Sigmoid colon (tissue), 6 donors: ENCODE measurements at regions not wholly inside any gene's neighbourhood (a gene's known extent, or its start where the extent isn't known, plus 50 kb on each side); places are given as distances from the start of the nearest gene placed in this dataset.

Experiments used
- DNase-seq: peaks from one replicate; pipeline ENCODE4 v3.0.0-alpha.2; 2019
- H3K27ac ChIP-seq, 4 donors: fragments of 200-600 bp; sonication (generic); one replicate each; pipeline ENCODE4 v1.5.1; 2016 to 2019; ENCODE audit warnings: mild to moderate bottlenecking in 1 of 4
- H3K27me3 ChIP-seq, 3 donors: fragments of 200-600 bp; sonication (generic); one replicate each; pipeline ENCODE4 v1.5.1; 2019; ENCODE audit warnings: mild to moderate bottlenecking in 1 of 3
- H3K36me3 ChIP-seq, 4 donors: fragments of 200-600 bp; sonication (generic); one replicate each; pipeline ENCODE4 v1.5.1; 2016 to 2019
- H3K4me1 ChIP-seq, 4 donors: fragments of 200-600 bp; sonication (generic); one replicate each; pipeline ENCODE4 v1.5.1; 2017 to 2019
- H3K4me3 ChIP-seq, 4 donors: fragments of 200-600 bp; sonication (generic); one replicate each; pipeline ENCODE4 v1.5.1; 2017 to 2019; ENCODE audit warnings: mild to moderate bottlenecking in 2 of 4, moderate library complexity in 1 of 4
- H3K9me3 ChIP-seq, 4 donors: fragments of 200-600 bp in 3 of 4; sonication (generic) in 3 of 4; one replicate each; pipeline versions ENCODE4 v1.5.1 to v1.6.1; 2013 to 2019
- EP300 ChIP-seq, 4 donors: sonication (generic); formaldehyde crosslinking; IDR thresholded peaks; one replicate each; pipeline ENCODE4 v1.6.1; 2017; ENCODE audit warnings: antibody characterized with exemption in 4 of 4
- POLR2A ChIP-seq, 2 donors: fragments of 450-650 bp; IDR thresholded peaks; one replicate each; pipeline ENCODE4 v1.6.1; 2016; ENCODE audit warnings: antibody characterized with exemption in 2 of 2, mild to moderate bottlenecking in 2 of 2, moderate library complexity in 2 of 2
- POLR2AphosphoS5 ChIP-seq, 4 donors: sonication (generic); formaldehyde crosslinking; IDR thresholded peaks; one replicate each; pipeline ENCODE4 v1.6.1; 2017; ENCODE audit warnings: antibody characterized with exemption in 4 of 4
- WGBS, 2 donors: extraction: QIAGEN DNeasy Blood & Tissue Kit; methylation state at CpG; one replicate each; pipeline ENCODE4 v1.1.7; 2013; 5-methylcytosine and 5-hydroxymethylcytosine counted together
- intact Hi-C: fragments of 100-400 bp; cut with DNase I; formaldehyde crosslinking; loops from one replicate; pipeline ENCODE4 v1.15.1; 2023
- TF ChIP-seq, protein P1 (sequence below), 4 experiments: fragments of 450-650 bp in 3 of 4; fragments of 200-600 bp in 1 of 4; IDR thresholded peaks; one replicate each; pipeline ENCODE4 v1.5.1; 2016 to 2019; ENCODE audit warnings: antibody characterized with exemption in 4 of 4, mild to moderate bottlenecking in 3 of 4, moderate library complexity in 2 of 4
- donor health status: healthy with polysubstance abuse.
- donor health status: healthy.

GRCh38 chr4:180652533-180652932 lies 1590.7 kb upstream of the TENM3 start:
- 52 to 74% methylated on average over 1 of the region's 1 CpG for WGBS, 2 donors
- H3K27me3 ChIP-seq: no peaks in the 10 kb centered on the region
- no peak for DNase-seq
- TF ChIP-seq EP300 (IDR thresholded peaks at IDR 0.05): no peak
- TF ChIP-seq, protein P1, sequence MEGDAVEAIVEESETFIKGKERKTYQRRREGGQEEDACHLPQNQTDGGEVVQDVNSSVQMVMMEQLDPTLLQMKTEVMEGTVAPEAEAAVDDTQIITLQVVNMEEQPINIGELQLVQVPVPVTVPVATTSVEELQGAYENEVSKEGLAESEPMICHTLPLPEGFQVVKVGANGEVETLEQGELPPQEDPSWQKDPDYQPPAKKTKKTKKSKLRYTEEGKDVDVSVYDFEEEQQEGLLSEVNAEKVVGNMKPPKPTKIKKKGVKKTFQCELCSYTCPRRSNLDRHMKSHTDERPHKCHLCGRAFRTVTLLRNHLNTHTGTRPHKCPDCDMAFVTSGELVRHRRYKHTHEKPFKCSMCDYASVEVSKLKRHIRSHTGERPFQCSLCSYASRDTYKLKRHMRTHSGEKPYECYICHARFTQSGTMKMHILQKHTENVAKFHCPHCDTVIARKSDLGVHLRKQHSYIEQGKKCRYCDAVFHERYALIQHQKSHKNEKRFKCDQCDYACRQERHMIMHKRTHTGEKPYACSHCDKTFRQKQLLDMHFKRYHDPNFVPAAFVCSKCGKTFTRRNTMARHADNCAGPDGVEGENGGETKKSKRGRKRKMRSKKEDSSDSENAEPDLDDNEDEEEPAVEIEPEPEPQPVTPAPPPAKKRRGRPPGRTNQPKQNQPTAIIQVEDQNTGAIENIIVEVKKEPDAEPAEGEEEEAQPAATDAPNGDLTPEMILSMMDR (IDR thresholded peaks at IDR 0.05): no peak
- TF ChIP-seq POLR2A (IDR thresholded peaks at IDR 0.05): no peak
- TF ChIP-seq POLR2AphosphoS5 (IDR thresholded peaks at IDR 0.05): no peak
- intact Hi-C loops: no loop called here
- no peaks in the 10 kb centered on the region for H3K36me3 ChIP-seq
- no peaks in the 10 kb centered on the region for H3K9me3 ChIP-seq
- H3K27ac ChIP-seq: no peak overlapping the region
- peaks cover 0 to 8% (median 6%) of the 10 kb centered on the region in 4 donors for H3K4me1 ChIP-seq
- H3K4me3 ChIP-seq: no peak overlapping the region

- WGBS, 2 donors: 29 to 71% methylated on average over 3 of the region's 3 CpGs
- intact Hi-C loops: no loop called here
- TF ChIP-seq POLR2A (IDR thresholded peaks at IDR 0.05): no peak
- TF ChIP-seq EP300 (IDR thresholded peaks at IDR 0.05): no peak
- TF ChIP-seq, protein P1 (IDR thresholded peaks at IDR 0.05): no peak
- no peak for TF ChIP-seq POLR2AphosphoS5 (IDR thresholded peaks at IDR 0.05)
- peaks cover 0 to 8% (median 6%) of the 10 kb centered on the region in 4 donors for H3K4me1 ChIP-seq
- no peak overlapping the region for H3K4me3 ChIP-seq
- no peaks in the 10 kb centered on the region for H3K27me3 ChIP-seq
- no peak overlapping the region for H3K27ac ChIP-seq
- H3K36me3 ChIP-seq: no peaks in the 10 kb centered on the region
- no peak for DNase-seq
- no peaks in the 10 kb centered on the region for H3K9me3 ChIP-seq
These were observed 1587.3 kb upstream of the TENM3 start for GRCh38 chr4:180655886-180656285.

DNA sequence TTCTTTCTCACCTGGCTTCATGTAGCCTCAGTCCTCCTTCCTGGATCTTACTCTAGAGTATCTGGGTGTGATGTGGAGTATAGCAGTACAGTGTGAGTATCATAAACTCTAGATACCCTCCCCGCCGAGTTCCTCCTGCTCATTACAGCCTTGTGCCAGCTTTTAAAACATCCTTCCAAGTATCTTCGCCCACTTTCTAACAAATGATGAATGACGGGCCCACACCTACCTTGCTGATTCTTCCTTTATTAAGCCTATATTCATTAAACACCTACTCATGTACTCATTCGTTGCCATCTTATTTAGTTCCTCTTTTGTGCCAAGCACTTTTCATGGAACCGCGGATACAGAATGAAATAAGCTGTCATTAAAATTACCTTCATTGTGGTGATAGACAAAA lies 1585.3 kb upstream of the TENM3 start:
- TF ChIP-seq, protein P1 (IDR thresholded peaks at IDR 0.05): no peak
- no peak for TF ChIP-seq POLR2A (IDR thresholded peaks at IDR 0.05)
- TF ChIP-seq EP300 (IDR thresholded peaks at IDR 0.05): no peak
- no peak for TF ChIP-seq POLR2AphosphoS5 (IDR thresholded peaks at IDR 0.05)
- Histone ChIP-seq H3K9me3 (no peaks in the 10 kb centered on the region), H3K4me1 (peaks cover 0 to 8% (median 6%) of the 10 kb centered on the region in 4 donors), H3K36me3 (no peaks in the 10 kb centered on the region), H3K27me3 (no peaks in the 10 kb centered on the region), H3K27ac (no peak overlapping the region), H3K4me3 (no peak overlapping the region)
- intact Hi-C loops: no loop called here
- DNase-seq: no peak
- WGBS, 2 donors: 92 to 93% methylated on average over 7 of the region's 7 CpGs

- TF ChIP-seq, protein P1 (IDR thresholded peaks at IDR 0.05): peak in 3 of 4 experiments; percentile 10 to 77 (median 58)
- TF ChIP-seq POLR2A (IDR thresholded peaks at IDR 0.05): no peak
- Histone ChIP-seq H3K9me3 (no peaks in the 10 kb centered on the region), H3K27me3 (no peaks in the 10 kb centered on the region), H3K4me1 (peaks cover 0 to 3% (median 0%) of the 10 kb centered on the region in 4 donors), H3K4me3 (no peak overlapping the region), H3K27ac (no peak overlapping the region), H3K36me3 (no peaks in the 10 kb centered on the region)
- 13 to 16% methylated on average over 5 of the region's 5 CpGs for WGBS, 2 donors
- intact Hi-C loops: no loop called here
- DNase-seq: peak; percentile 72
These were observed 1578.3 kb upstream of the TENM3 start for GRCh38 chr4:180664766-180665368.

- H3K9me3 ChIP-seq: no peaks in the 10 kb centered on the region
- WGBS, 2 donors: 11 to 29% methylated on average over 2 of the region's 2 CpGs
- H3K27ac ChIP-seq: no peak overlapping the region
- H3K4me1 ChIP-seq: peaks cover 0 to 3% (median 0%) of the 10 kb centered on the region in 4 donors
- H3K36me3 ChIP-seq: no peaks in the 10 kb centered on the region
- H3K27me3 ChIP-seq: no peaks in the 10 kb centered on the region
- intact Hi-C loops: no loop called here
- TF ChIP-seq POLR2AphosphoS5 (IDR thresholded peaks at IDR 0.05) (no peak), EP300 (IDR thresholded peaks at IDR 0.05) (no peak), POLR2A (IDR thresholded peaks at IDR 0.05) (no peak)
- TF ChIP-seq, protein P1 (IDR thresholded peaks at IDR 0.05): no peak
- DNase-seq: no peak
- H3K4me3 ChIP-seq: no peak overlapping the region
These were observed 1577.7 kb upstream of the TENM3 start for GRCh38 chr4:180665481-180665880.
